Left ventricle myocardium inferior (tissue), 1 donor: ENCODE measurements at regions not wholly inside any gene's neighbourhood (a gene's known extent, or its start where the extent isn't known, plus 50 kb on each side); places are given as distances from the start of the nearest gene placed in this dataset.
"Not testable (repeated sequence)": the region's sequence is repeated elsewhere in the genome, so short reads cannot be mapped to it uniquely, and the experiment has no call there.

Experiments used
- DNase-seq: peaks from one replicate; pipeline ENCODE4 v3.0.0-alpha.2; 2020
- H3K27ac ChIP-seq: fragments of 200-600 bp; replicated peaks from 2 replicates; pipeline ENCODE4 v1.8.0; 2021
- H3K27me3 ChIP-seq: fragments of 200-600 bp; 2 replicates; pipeline ENCODE4 v1.8.0; 2021; ENCODE audit warnings: low read depth
- H3K36me3 ChIP-seq: fragments of 200-600 bp; 2 replicates; pipeline ENCODE4 v1.8.0; 2021
- H3K4me1 ChIP-seq: fragments of 200-600 bp; 2 replicates; pipeline ENCODE4 v1.8.0; 2021
- H3K4me3 ChIP-seq: fragments of 200-600 bp; 2 replicates; pipeline ENCODE4 v1.8.0; 2021; ENCODE audit warnings: mild to moderate bottlenecking, moderate library complexity
- H3K9me3 ChIP-seq: fragments of 200-600 bp; replicated peaks from 2 replicates; pipeline ENCODE4 v1.8.0; 2021
- intact Hi-C: fragments of 100-400 bp; cut with micrococcal nuclease; formaldehyde crosslinking; loops from one replicate; pipeline ENCODE4 v1.11.0; 2022
- donor health status: DM: no; HTN: yes; CAD: no; lungs with severe emphysema.

DNA sequence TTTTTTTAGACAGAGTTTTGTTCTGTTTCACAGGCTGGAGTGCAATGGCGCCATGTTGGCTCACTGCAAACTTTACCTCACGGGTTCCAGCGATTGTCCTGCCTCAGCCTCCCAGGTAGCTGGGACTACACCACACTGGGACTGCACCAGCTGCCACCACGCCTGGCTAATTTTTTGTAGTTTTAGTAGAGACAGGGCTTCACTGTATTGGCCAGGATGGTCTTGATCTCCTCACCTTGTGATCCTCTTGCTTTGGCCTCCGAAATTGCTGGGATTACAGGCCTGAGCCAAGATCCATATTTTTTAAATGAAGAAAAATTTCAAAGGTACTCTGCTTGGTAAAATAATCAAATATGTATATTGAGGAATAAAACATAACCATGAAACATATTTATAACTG lies 195.8 kb upstream of the TPTE start:
- DNase-seq, H3K27me3 ChIP-seq, H3K27ac ChIP-seq, H3K4me3 ChIP-seq, H3K36me3 ChIP-seq, intact Hi-C loops, H3K4me1 ChIP-seq: not testable (repeated sequence)
- peaks cover 42% of the 10 kb centered on the region for H3K9me3 ChIP-seq

GRCh38 chr21:10326146-10326545 lies 195.2 kb upstream of the TPTE start:
- H3K27ac ChIP-seq, DNase-seq, H3K4me1 ChIP-seq, H3K36me3 ChIP-seq, H3K27me3 ChIP-seq, intact Hi-C loops, H3K4me3 ChIP-seq: not testable (repeated sequence)
- H3K9me3 ChIP-seq, result peaks cover 48% of the 10 kb centered on the region

DNA sequence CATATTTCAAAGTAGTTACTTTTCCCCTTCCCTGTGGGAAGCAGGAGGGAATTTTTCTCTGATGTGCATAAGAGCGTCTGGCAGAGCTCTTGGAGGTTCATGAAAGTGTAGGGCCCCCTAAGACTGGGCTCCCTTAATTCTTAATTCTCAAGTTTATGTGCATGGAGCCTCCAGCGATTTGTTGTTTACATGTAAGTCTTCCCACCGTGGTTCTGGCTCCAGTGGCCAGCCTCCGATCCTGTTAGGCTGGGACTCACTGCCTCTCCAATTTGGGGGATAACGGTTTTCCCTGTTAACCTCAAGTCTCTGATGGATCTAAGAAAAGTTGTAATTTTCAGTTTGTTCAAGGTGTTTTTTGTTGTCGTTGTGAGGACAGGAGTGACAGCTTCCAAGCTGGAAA lies 192.7 kb upstream of the TPTE start:
- peaks cover 62% of the 10 kb centered on the region for H3K9me3 ChIP-seq
- H3K27me3 ChIP-seq, H3K4me3 ChIP-seq, H3K36me3 ChIP-seq, H3K4me1 ChIP-seq, intact Hi-C loops, DNase-seq, H3K27ac ChIP-seq: not testable (repeated sequence)

DNA sequence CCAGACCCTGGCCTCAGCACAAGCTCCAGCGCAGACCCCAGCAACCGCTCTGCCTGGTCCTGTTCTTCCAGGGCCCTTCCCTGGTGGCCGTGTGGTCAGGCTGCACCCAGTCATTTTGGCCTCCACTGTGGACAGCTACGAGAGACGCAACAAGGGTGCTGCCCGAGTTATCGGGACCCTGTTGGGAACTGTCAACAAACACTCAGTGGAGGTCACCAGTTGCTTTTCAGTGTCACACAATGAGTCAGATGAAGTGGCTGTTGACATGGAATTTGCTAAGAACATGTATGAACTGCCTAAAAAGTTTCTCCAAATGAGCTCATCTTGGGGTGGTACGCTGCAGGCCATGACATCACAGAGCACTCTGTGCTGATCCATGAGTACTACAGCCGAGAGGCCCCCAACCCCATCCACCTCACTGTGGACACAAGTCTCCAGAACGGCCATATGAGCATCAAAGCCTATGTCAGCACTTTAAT lies 190.7 kb upstream of the TPTE start:
- H3K4me1 ChIP-seq, intact Hi-C loops, H3K27ac ChIP-seq, H3K36me3 ChIP-seq, H3K4me3 ChIP-seq, DNase-seq, H3K27me3 ChIP-seq: not testable (repeated sequence)
- H3K9me3 ChIP-seq, result peaks cover 58% of the 10 kb centered on the region

DNA sequence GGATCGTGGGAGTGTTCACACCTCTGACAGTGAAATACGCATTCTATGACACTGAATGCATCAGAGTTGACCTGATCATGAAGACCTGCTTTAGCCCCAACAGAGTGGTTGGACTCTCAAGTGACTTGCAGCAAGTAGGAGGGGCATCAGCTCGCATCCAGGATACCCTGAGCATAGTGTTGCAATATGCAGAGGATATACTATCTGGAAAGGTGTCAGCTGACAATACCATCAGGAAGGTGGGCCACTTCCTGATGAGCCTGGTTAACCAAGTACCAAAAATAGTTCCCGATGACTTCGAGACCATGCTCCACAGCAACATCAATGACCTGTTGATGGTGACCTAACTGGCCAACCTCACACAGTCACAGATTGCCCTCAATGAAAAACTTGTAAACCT lies 190.2 kb upstream of the TPTE start:
- H3K27me3 ChIP-seq, H3K36me3 ChIP-seq, H3K4me1 ChIP-seq, H3K4me3 ChIP-seq, intact Hi-C loops, DNase-seq, H3K27ac ChIP-seq: not testable (repeated sequence)
- H3K9me3 ChIP-seq, result peaks cover 56% of the 10 kb centered on the region

GRCh38 chr21:10332935-10333334 lies 188.4 kb upstream of the TPTE start:
- peaks cover 49% of the 10 kb centered on the region for H3K9me3 ChIP-seq
- H3K4me3 ChIP-seq, H3K27me3 ChIP-seq, intact Hi-C loops, H3K36me3 ChIP-seq, H3K27ac ChIP-seq, DNase-seq, H3K4me1 ChIP-seq: not testable (repeated sequence)

DNA sequence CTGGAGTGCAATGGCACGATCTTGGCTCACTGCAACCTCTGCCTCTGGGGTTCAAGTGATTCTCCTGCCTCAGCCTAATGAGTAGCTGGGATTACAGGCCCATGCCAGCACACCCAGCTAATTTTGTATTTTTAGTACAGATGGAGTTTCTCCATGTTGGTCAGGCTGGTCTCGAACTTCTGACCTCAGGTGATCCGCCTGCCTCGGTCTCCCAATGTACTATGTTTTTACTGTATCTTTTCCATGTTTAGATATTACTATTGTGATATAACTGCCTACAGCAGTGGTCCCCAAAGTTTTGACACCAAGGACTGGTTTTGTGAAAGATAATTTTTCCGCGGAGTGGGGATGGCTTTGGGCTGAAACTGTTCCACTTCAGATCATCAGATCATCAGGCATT lies 187.0 kb upstream of the TPTE start:
- peaks cover 53% of the 10 kb centered on the region for H3K9me3 ChIP-seq
- H3K4me3 ChIP-seq, H3K27ac ChIP-seq, intact Hi-C loops, H3K4me1 ChIP-seq, H3K27me3 ChIP-seq, DNase-seq, H3K36me3 ChIP-seq: not testable (repeated sequence)

DNA sequence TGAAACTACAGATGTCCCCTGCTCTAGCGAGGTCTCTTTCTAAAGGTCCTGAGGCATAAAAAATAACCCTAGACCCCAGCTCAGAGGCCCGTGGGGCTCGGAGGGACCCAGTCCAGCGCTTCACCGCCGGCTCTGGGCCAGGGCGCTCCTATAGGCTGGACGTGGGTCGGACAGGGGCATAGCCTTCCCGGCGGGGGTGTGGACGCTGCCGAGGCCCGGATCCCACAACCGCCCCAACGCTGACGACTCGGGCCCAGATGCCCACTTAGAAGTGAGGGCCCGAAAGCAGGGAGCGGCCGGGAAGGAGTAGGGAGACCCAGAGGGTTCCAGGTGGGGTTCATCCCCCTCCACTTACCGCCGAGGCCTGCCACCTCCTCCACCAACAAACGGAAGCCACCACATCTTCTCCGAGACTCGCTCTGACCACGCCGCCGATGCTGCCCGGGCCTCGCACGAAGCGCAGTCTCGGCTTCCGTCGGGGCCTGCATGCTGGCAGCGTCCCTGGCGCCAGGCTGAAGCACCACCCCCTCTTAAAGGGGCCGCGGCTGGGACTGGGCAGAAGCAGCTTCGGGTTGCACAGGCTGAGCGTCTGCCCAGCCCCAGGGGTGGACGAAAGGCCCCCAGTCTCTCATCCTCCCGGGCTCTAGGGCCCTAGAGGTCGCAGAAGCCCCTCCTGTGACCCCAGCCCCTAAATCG lies 179.0 kb upstream of the TPTE start:
- H3K4me3 ChIP-seq, intact Hi-C loops, H3K27ac ChIP-seq, H3K36me3 ChIP-seq, DNase-seq, H3K4me1 ChIP-seq: not testable (repeated sequence)
- Histone ChIP-seq H3K9me3 (peaks cover 59% of the 10 kb centered on the region), H3K27me3 (peaks cover 14% of the 10 kb centered on the region)

- H3K4me1 ChIP-seq, H3K36me3 ChIP-seq, DNase-seq, H3K27ac ChIP-seq, intact Hi-C loops, H3K4me3 ChIP-seq: not testable (repeated sequence)
- H3K9me3 ChIP-seq, result peaks cover 62% of the 10 kb centered on the region
- peaks cover 14% of the 10 kb centered on the region for H3K27me3 ChIP-seq
Observed at GRCh38 chr21:10343146-10343935, 178.0 kb upstream of the TPTE start.

DNA sequence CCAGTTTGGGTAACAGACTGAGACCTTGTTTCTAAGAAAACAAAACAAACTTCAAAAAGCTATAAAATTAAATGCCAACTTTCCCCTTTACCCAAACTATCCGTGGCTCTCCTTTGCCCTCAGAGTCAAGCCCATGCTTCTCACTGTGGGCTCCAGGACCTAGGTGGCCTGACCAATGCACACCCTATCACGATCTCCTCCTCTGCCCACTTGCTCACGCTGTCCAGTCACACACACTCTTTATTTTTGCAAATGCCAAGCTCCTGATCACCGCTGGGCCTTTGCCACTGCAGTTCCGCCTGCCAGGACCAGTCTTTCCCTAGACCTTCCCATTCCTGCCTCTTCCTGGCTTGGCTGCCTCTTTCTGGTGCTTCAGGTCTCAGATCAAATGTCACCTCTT lies 177.1 kb upstream of the TPTE start:
- Histone ChIP-seq H3K9me3 (peaks cover 62% of the 10 kb centered on the region), H3K27me3 (peaks cover 14% of the 10 kb centered on the region)
- H3K36me3 ChIP-seq, H3K4me3 ChIP-seq, H3K4me1 ChIP-seq, H3K27ac ChIP-seq, intact Hi-C loops, DNase-seq: not testable (repeated sequence)

- H3K27ac ChIP-seq, H3K4me1 ChIP-seq, H3K36me3 ChIP-seq, DNase-seq, intact Hi-C loops, H3K4me3 ChIP-seq: not testable (repeated sequence)
- Histone ChIP-seq H3K27me3 (peaks cover 14% of the 10 kb centered on the region), H3K9me3 (peaks cover 69% of the 10 kb centered on the region)
Observed at GRCh38 chr21:10345178-10345612, 176.2 kb upstream of the TPTE start.

DNA sequence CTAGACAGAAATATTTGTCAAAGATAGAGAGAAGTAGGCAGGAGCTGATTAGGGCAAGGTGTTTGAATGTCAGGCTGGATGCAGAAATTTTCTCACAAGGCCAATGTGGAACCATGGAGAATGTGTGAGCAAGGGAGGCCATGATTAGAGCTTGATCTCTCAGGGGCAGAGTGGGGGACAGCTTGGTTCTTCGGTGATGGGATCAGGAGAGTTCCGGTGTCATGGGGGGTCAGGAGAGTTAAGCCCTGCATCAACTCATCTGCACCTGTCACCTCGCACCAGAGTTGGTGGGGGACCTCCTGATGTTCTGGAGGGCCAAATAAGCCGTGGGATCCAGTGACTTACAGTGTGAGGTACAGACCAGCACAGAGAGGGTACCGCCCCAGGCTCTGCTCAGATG lies 175.1 kb upstream of the TPTE start:
- peaks cover 14% of the 10 kb centered on the region for H3K27me3 ChIP-seq
- H3K4me1 ChIP-seq, DNase-seq, H3K27ac ChIP-seq, H3K36me3 ChIP-seq, H3K4me3 ChIP-seq, intact Hi-C loops: not testable (repeated sequence)
- peaks cover 77% of the 10 kb centered on the region for H3K9me3 ChIP-seq

- H3K4me3 ChIP-seq, H3K4me1 ChIP-seq, H3K36me3 ChIP-seq, DNase-seq, intact Hi-C loops, H3K27ac ChIP-seq: not testable (repeated sequence)
- Histone ChIP-seq H3K9me3 (peaks cover 79% of the 10 kb centered on the region), H3K27me3 (peaks cover 14% of the 10 kb centered on the region)
Observed at GRCh38 chr21:10346933-10347615, 174.3 kb upstream of the TPTE start.
